B cell (primary cell): ENCODE measurements at regions not wholly inside any gene's neighbourhood (a gene's known extent, or its start where the extent isn't known, plus 50 kb on each side); places are given as distances from the start of the nearest gene placed in this dataset.
"Not testable (repeated sequence)": the region's sequence is repeated elsewhere in the genome, so short reads cannot be mapped to it uniquely, and the experiment has no call there.

Experiments
- ATAC-seq: fragments of 200-7000 bp; cut with Tn5 transposase; one replicate; pipeline ENCODE4 v1.10.0; 2021; ENCODE audit warnings: low read depth, mild to moderate bottlenecking, moderate number of reproducible peaks, moderate library complexity
- CTCF ChIA-PET: fragments of 350-600 bp; sonication (Branson Sonifier 250); formaldehyde crosslinking; loops from one replicate; lab custom pipeline; 2021; ENCODE audit warnings: antibody characterized with exemption, inconsistent platforms; lab: Charles Lee
- POLR2A ChIA-PET: fragments of 350-600 bp; sonication (Branson Sonifier 250); formaldehyde crosslinking; loops from one replicate; lab custom pipeline; 2021; ENCODE audit warnings: antibody characterized with exemption; lab: Charles Lee
- DNase-seq: peaks from one replicate; pipeline ENCODE4 v3.0.0; 2013
- H2AFZ ChIP-seq: 2 replicates; pipeline ENCODE4 v1.6.1; 2012; ENCODE audit warnings: mild to moderate bottlenecking, low read depth, low read length; ENCODE audit not compliant: insufficient read depth, poor library complexity, severe bottlenecking
- H3K27ac ChIP-seq, 2 donors: 1 replicate in 1 of 2; 2 replicates in 1 of 2; pipeline ENCODE4 v1.5.1; 2012 to 2013; ENCODE audit warnings: low read length in 2 of 2, mild to moderate bottlenecking in 2 of 2, moderate library complexity in 1 of 2
- H3K27me3 ChIP-seq, 4 experiments: fragments of 200-600 bp in 1 of 4; sonication (generic) in 1 of 4; replicated peaks in 1 of 4; 1 replicate in 2 of 4; 2 replicates in 2 of 4; pipeline versions ENCODE4 v1.6.1 to v1.7.0; 2013 to 2016; ENCODE audit warnings: low read length in 3 of 4, mild to moderate bottlenecking in 2 of 4, mixed read lengths in 1 of 4, moderate library complexity in 1 of 4; ENCODE audit not compliant: insufficient read depth in 4 of 4, control insufficient read depth in 3 of 4; ENCODE audit errors: control extremely low read depth in 1 of 4
- H3K36me3 ChIP-seq, 2 experiments: replicated peaks in 1 of 2; 1 replicate in 1 of 2; 2 replicates in 1 of 2; pipeline versions ENCODE4 v1.6.1 to v1.7.1; 2013; ENCODE audit warnings: low read length in 1 of 2; ENCODE audit not compliant: insufficient read depth in 2 of 2, control insufficient read depth in 1 of 2; ENCODE audit errors: control extremely low read depth in 1 of 2, extremely low read depth in 1 of 2
- H3K4me1 ChIP-seq, 2 donors: fragments of 200-600 bp in 1 of 2; sonication (generic) in 1 of 2; 1 replicate in 1 of 2; 2 replicates in 1 of 2; pipeline versions ENCODE4 v1.5.1 to v1.6.1; 2013 to 2017; ENCODE audit warnings: low read length in 2 of 2; ENCODE audit not compliant: control insufficient read depth in 2 of 2, insufficient read depth in 2 of 2
- H3K4me2 ChIP-seq: replicated peaks from 2 replicates; pipeline ENCODE3; 2012; ENCODE audit warnings: mild to moderate bottlenecking, low read depth, low read length; ENCODE audit not compliant: poor library complexity, severe bottlenecking
- H3K4me3 ChIP-seq, 5 experiments: fragments of 200-600 bp in 1 of 5; sonication (generic) in 1 of 5; 1 replicate in 3 of 5; 2 replicates in 2 of 5; pipeline versions ENCODE4 v1.5.1 to v1.7.0; 2011 to 2016; ENCODE audit warnings: low read length in 4 of 5, mild to moderate bottlenecking in 4 of 5, low read depth in 2 of 5, control low read depth in 1 of 5, moderate library complexity in 1 of 5; ENCODE audit not compliant: insufficient read depth in 1 of 5; ENCODE audit errors: control extremely low read depth in 1 of 5, extremely low read depth in 1 of 5
- H3K79me2 ChIP-seq: fragments of 200-600 bp; sonication (generic); one replicate; pipeline ENCODE4 v1.6.0; 2016; ENCODE audit warnings: low read length; ENCODE audit not compliant: control insufficient read depth, insufficient read depth
- H3K9ac ChIP-seq: fragments of 200-600 bp; sonication (generic); 2 replicates; pipeline ENCODE4 v1.6.1; 2017; ENCODE audit warnings: mild to moderate bottlenecking, low read length, moderate library complexity
- H3K9me3 ChIP-seq, 3 donors: one replicate each; pipeline versions ENCODE4 v1.6.1 to v1.7.1; 2013; ENCODE audit warnings: low read length in 2 of 3; ENCODE audit not compliant: control insufficient read depth in 2 of 3, insufficient read depth in 1 of 3; ENCODE audit errors: control extremely low read depth in 1 of 3
- H4K20me1 ChIP-seq: 2 replicates; pipeline ENCODE4 v1.6.0; 2012; ENCODE audit warnings: mild to moderate bottlenecking, low read length; ENCODE audit not compliant: insufficient read depth, control insufficient read depth, poor library complexity, severe bottlenecking
- H3K27ac Mint-ChIP-seq: one replicate; pipeline ENCODE4 v1.8.0; 2021; ENCODE audit warnings: mixed read lengths
- H3K27me3 Mint-ChIP-seq: one replicate; pipeline ENCODE4 v1.8.0; 2021; ENCODE audit warnings: mixed read lengths
- H3K4me1 Mint-ChIP-seq: one replicate; pipeline ENCODE4 v1.8.0; 2021; ENCODE audit warnings: mixed read lengths
- H3K4me3 Mint-ChIP-seq: one replicate; pipeline ENCODE4 v1.8.0; 2021; ENCODE audit warnings: mixed read lengths
- H3K9me3 Mint-ChIP-seq: one replicate; pipeline ENCODE4 v1.8.0; 2022; ENCODE audit warnings: mixed read lengths; ENCODE audit not compliant: insufficient read depth
- EZH2 ChIP-seq: IDR thresholded peaks from 2 replicates; pipeline ENCODE4 v1.6.1; 2012; ENCODE audit warnings: borderline replicate concordance, low read depth, mild to moderate bottlenecking, moderate library complexity, low read length; ENCODE audit not compliant: insufficient read depth, poor library complexity, severe bottlenecking
- WGBS: methylation state at CpG from one replicate; pipeline ENCODE4 v1.1.5; 2013; ENCODE audit warnings: missing lambda C conversion rate; ENCODE audit not compliant: insufficient coverage; 5-methylcytosine and 5-hydroxymethylcytosine counted together
- intact Hi-C: fragments of 100-400 bp; cut with micrococcal nuclease; formaldehyde crosslinking; loops from one replicate; pipeline ENCODE4 v1.10.0; 2022
- TF ChIP-seq, protein P1 (sequence below): fragments of 200-600 bp; IDR thresholded peaks from one replicate; pipeline ENCODE4 v1.8.0; 2022; ENCODE audit warnings: antibody characterized with exemption, mild to moderate bottlenecking

DNA sequence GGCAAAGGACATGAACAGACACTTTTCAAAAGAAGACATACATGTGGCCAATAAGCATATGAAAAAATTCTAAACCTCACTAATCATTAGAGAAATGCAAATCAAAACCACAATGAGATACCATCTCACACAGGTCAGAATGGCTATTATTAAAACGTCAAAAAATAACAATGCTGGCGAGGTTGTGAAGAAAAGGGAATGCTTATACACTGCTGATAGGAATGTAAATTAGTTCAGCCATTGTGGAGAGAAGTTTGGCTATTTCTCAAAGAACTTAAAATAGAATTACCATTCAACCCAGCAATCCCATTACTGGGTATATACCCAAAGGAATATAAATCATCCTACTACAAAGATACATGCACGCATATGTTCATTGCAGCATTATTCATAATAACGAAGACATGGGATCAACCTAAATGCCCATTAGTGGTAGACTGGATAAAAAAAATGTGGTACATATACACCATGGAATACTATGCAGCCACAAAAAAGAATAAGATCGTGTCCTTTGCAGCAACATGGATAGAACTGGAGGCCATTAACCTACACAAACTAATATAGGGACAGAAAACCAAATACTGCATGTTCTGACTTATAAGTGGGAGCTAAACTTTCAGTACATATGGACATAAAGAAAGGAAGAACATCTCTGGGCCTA, 101.7 kb downstream of the KLF5 start:
- CTCF ChIA-PET, H3K27me3 ChIP-seq, H3K27ac ChIP-seq, H3K36me3 ChIP-seq, intact Hi-C loops, ATAC-seq, H3K27me3 Mint-ChIP-seq, H3K9me3 Mint-ChIP-seq, H3K4me2 ChIP-seq, H3K27ac Mint-ChIP-seq, H3K4me3 Mint-ChIP-seq, DNase-seq, POLR2A ChIA-PET, H3K4me1 Mint-ChIP-seq, H3K9me3 ChIP-seq, H2AFZ ChIP-seq, H3K4me1 ChIP-seq, H4K20me1 ChIP-seq, H3K4me3 ChIP-seq, H3K9ac ChIP-seq, H3K79me2 ChIP-seq: not testable (repeated sequence)
- no CpG with 5 or more reads among the region's 5 CpGs for WGBS

DNA sequence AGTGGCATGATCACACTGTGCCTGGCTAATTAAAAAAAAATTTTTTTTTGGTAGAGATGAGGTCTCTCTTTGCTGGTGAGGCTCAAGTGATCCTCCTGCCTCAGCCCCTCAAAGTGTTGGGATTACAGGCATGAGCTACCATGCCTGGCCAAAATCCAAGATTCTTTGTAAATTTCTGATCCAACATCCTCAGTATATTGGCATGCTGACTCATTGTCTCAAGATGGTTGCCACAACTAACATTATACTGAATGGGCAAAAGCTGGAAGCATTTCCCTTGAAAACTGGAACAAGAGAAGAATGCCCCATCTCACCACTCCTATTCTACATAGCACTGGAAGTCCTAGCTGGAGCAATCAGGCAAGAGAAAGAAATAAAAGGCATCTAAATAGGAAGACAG, 100.0 kb downstream of the KLF5 start:
- no peaks in the 10 kb centered on the region for H3K4me1 Mint-ChIP-seq
- no peak overlapping the region for H3K4me3 Mint-ChIP-seq
- Histone ChIP-seq H3K79me2 (no peaks in the 10 kb centered on the region), H3K9ac (no peak overlapping the region), H2AFZ (no peak overlapping the region), H3K9me3 (peaks cover 0 to 1% (median 0%) of the 10 kb centered on the region in 3 donors), H3K27ac (no peak overlapping the region), H4K20me1 (no peaks in the 10 kb centered on the region), H3K4me2 (no peak overlapping the region), H3K27me3 (peaks cover 0 to 4% (median 0%) of the 10 kb centered on the region in 4 experiments), H3K36me3 (no peaks in the 10 kb centered on the region), H3K4me1 (no peaks in the 10 kb centered on the region), H3K4me3 (no peak overlapping the region)
- POLR2A ChIA-PET, result no interaction called here
- ATAC-seq (no peak), DNase-seq (no peak)
- peaks cover 2% of the 10 kb centered on the region for H3K9me3 Mint-ChIP-seq
- TF ChIP-seq, protein P1, sequence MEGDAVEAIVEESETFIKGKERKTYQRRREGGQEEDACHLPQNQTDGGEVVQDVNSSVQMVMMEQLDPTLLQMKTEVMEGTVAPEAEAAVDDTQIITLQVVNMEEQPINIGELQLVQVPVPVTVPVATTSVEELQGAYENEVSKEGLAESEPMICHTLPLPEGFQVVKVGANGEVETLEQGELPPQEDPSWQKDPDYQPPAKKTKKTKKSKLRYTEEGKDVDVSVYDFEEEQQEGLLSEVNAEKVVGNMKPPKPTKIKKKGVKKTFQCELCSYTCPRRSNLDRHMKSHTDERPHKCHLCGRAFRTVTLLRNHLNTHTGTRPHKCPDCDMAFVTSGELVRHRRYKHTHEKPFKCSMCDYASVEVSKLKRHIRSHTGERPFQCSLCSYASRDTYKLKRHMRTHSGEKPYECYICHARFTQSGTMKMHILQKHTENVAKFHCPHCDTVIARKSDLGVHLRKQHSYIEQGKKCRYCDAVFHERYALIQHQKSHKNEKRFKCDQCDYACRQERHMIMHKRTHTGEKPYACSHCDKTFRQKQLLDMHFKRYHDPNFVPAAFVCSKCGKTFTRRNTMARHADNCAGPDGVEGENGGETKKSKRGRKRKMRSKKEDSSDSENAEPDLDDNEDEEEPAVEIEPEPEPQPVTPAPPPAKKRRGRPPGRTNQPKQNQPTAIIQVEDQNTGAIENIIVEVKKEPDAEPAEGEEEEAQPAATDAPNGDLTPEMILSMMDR, result no peak
- no peak for TF ChIP-seq EZH2
- no peaks in the 10 kb centered on the region for H3K27me3 Mint-ChIP-seq
- intact Hi-C loops, result no loop called here
- CTCF ChIA-PET, result no interaction called here
- H3K27ac Mint-ChIP-seq, result no peak overlapping the region
